ENCODE measurements at regions not wholly inside any gene's neighbourhood (a gene's known extent, or its start where the extent isn't known, plus 50 kb on each side); places are given as distances from the start of the nearest gene placed in this dataset.

- TF ChIP-seq CTCF (IDR thresholded peaks at IDR 0.05; ENCODE audit: borderline replicate concordance, insufficient read depth, low read depth, low read length): no peak
- no peak overlapping the region for H3K4me3 ChIP-seq (ENCODE audit: low read depth, low read length)
Measured at GRCh38 chr9:2568689-2569088, 52.9 kb upstream of the VLDLR start.

- TF ChIP-seq CTCF (IDR thresholded peaks at IDR 0.05; ENCODE audit: borderline replicate concordance, insufficient read depth, low read depth, low read length): no peak
- H3K4me3 ChIP-seq (ENCODE audit: low read depth, low read length): no peak overlapping the region
Measured at GRCh38 chr9:2570615-2571479, 50.7 kb upstream of the VLDLR start.
